ENCODE measurements at regions not wholly inside any gene's neighbourhood (a gene's known extent, or its start where the extent isn't known, plus 50 kb on each side); places are given as distances from the start of the nearest gene placed in this dataset.
A peak's percentile ranks its signal among the peaks of the same experiment; 100 is the strongest.

DNA sequence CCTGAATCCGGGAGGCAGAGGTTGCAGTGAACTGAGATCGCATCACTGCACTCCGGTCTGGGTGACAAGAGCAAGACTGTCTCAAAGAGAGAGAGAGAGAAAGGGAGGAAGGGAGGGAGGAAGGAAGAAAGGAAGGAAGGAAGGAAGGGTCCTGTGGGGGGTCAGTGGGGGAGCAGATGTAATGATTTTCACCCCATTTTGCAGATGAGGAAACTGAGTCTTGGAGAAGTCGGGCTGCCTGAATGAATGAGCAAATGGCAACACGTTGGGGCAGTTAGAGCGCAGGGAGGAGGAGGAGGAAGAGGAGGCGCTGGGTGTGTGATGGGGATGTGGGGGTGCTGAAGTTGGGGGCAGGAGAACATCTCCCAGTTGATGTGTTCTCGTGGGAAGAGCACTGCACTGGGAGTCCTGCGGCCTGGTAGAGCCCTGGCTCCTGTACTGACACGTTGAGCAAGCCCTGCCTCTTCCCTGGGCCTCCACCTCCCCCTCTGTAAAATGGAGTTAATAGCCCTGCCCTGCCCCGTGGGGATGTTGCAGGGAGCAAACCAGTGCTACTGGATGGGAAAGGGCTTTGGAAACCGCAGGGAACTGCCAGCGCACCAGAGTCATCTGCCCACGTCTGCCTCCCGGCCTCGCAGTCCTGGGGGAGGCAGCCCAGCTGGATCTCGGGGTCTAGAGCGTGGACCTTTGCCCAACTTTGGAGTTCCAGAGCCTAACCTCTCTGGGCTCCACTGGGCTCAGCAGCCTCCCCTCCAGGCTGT, 103.2 kb upstream of the CASZ1 start:
- DNase-seq (ENCODE audit: extremely low spot score, unreplicated experiment): no peak
- TF ChIP-seq, protein P1, sequence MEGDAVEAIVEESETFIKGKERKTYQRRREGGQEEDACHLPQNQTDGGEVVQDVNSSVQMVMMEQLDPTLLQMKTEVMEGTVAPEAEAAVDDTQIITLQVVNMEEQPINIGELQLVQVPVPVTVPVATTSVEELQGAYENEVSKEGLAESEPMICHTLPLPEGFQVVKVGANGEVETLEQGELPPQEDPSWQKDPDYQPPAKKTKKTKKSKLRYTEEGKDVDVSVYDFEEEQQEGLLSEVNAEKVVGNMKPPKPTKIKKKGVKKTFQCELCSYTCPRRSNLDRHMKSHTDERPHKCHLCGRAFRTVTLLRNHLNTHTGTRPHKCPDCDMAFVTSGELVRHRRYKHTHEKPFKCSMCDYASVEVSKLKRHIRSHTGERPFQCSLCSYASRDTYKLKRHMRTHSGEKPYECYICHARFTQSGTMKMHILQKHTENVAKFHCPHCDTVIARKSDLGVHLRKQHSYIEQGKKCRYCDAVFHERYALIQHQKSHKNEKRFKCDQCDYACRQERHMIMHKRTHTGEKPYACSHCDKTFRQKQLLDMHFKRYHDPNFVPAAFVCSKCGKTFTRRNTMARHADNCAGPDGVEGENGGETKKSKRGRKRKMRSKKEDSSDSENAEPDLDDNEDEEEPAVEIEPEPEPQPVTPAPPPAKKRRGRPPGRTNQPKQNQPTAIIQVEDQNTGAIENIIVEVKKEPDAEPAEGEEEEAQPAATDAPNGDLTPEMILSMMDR (conservative IDR thresholded peaks at IDR 0.05): no peak
- no peaks in the 10 kb centered on the region for H3K36me3 Mint-ChIP-seq
- H3K27ac Mint-ChIP-seq: peak overlapping the region; percentile 74
- H3K27me3 Mint-ChIP-seq: no peaks in the 10 kb centered on the region
- H3K4me1 Mint-ChIP-seq (ENCODE audit: unreplicated experiment): peaks cover 25% of the 10 kb centered on the region
- no peak overlapping the region for H3K4me3 Mint-ChIP-seq
- H3K9me3 Mint-ChIP-seq: no peaks in the 10 kb centered on the region

DNA sequence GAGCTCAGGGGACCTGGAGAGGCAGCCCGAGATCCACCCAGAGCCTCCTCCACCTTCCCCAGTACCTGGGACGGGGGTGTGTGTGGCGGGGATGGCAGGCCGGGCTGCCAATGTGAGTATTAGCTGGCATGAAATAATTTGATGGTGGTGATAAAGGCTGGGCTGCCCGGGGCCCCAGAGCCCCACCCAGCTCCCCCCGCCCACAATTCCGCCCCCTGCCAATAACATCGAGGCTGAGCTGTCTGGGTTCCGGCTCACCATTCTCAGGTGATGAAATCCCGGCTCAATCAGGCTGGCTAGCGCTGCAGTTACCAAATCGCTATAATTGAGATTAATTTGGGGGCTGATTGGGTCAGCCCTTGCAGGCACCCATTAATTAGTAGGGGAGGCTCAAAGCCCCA, 103.8 kb upstream of the CASZ1 start:
- Mint-ChIP-seq H3K4me3 (no peak overlapping the region), H3K4me1 (ENCODE audit: unreplicated experiment) (peaks cover 31% of the 10 kb centered on the region), H3K36me3 (no peaks in the 10 kb centered on the region), H3K9me3 (no peaks in the 10 kb centered on the region), H3K27me3 (no peaks in the 10 kb centered on the region), H3K27ac (peak overlapping the region; percentile 96)
- TF ChIP-seq, protein P1 (conservative IDR thresholded peaks at IDR 0.05): no peak
- DNase-seq (ENCODE audit: extremely low spot score, unreplicated experiment): no peak

DNA sequence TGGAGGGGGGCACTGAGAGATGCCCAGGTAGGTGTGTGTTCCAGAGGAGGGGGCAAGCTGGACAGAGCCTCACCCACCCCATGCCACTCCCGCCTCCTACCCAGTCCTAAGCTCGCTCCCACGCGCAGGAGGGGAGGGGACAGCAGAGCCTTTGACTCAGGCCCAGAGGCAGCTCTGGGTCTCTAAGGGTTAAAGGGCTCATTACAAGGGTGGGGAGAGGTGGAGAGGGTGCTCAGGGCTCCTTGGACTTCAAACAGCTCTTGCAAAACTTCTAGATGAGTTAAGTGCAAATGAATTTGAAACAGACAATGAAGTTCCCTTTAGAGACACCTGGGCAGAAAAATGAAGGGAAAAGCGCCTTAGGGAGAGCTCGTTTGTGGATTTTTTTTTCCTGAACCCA, 104.2 kb upstream of the CASZ1 start:
- Mint-ChIP-seq H3K27ac (peak overlapping the region; percentile 96), H3K4me3 (peak overlapping the region; percentile 81), H3K27me3 (no peaks in the 10 kb centered on the region), H3K4me1 (ENCODE audit: unreplicated experiment) (peaks cover 34% of the 10 kb centered on the region), H3K9me3 (no peaks in the 10 kb centered on the region), H3K36me3 (no peaks in the 10 kb centered on the region)
- TF ChIP-seq, protein P1 (conservative IDR thresholded peaks at IDR 0.05): no peak
- DNase-seq (ENCODE audit: extremely low spot score, unreplicated experiment): no peak

DNA sequence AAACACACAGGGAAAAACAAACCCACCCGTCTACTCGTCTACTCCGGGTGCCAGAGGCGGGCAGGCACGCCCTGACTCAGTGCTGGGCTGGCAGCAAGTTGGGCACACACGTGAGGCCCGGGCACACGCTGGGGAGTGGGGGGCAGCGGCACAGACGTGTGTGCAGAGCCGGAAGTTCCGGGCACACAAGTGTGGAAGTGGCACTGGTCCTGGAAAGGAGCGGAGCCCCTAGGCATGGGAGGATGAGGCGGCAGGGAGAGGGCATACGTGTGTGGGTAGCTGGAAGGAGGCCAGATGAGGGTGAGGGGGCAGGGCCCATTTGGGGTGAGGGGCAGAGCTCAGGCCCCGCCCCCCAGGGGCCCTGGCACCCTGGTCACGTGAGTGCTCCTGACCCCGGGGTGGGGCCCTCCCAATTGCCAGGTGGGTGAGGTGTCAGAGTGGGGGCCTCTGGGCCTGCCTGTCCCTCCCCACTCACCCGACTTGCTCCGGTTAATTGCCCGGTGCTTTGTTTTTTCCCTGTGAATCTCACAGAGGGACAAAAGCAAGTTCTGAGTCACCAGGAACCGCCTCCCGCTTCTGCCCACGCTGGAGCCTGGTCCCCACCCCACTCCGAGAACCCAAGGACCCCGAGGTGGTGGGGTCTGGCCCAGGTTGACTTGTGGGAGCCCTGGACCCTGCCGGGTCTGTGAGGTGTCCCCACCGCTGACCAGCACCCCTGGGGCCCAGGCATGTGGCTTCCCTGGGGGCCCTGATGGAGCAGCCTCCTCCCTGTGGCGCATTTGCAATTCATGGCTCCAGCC, 104.8 kb upstream of the CASZ1 start:
- peaks cover 34% of the 10 kb centered on the region for H3K4me1 Mint-ChIP-seq (ENCODE audit: unreplicated experiment)
- DNase-seq (ENCODE audit: extremely low spot score, unreplicated experiment): no peak
- H3K36me3 Mint-ChIP-seq: no peaks in the 10 kb centered on the region
- no peaks in the 10 kb centered on the region for H3K27me3 Mint-ChIP-seq
- TF ChIP-seq, protein P1 (conservative IDR thresholded peaks at IDR 0.05): no peak
- H3K9me3 Mint-ChIP-seq: no peaks in the 10 kb centered on the region
- peak overlapping the region; percentile 81 for H3K4me3 Mint-ChIP-seq
- peak overlapping the region; percentile 96 for H3K27ac Mint-ChIP-seq

DNA sequence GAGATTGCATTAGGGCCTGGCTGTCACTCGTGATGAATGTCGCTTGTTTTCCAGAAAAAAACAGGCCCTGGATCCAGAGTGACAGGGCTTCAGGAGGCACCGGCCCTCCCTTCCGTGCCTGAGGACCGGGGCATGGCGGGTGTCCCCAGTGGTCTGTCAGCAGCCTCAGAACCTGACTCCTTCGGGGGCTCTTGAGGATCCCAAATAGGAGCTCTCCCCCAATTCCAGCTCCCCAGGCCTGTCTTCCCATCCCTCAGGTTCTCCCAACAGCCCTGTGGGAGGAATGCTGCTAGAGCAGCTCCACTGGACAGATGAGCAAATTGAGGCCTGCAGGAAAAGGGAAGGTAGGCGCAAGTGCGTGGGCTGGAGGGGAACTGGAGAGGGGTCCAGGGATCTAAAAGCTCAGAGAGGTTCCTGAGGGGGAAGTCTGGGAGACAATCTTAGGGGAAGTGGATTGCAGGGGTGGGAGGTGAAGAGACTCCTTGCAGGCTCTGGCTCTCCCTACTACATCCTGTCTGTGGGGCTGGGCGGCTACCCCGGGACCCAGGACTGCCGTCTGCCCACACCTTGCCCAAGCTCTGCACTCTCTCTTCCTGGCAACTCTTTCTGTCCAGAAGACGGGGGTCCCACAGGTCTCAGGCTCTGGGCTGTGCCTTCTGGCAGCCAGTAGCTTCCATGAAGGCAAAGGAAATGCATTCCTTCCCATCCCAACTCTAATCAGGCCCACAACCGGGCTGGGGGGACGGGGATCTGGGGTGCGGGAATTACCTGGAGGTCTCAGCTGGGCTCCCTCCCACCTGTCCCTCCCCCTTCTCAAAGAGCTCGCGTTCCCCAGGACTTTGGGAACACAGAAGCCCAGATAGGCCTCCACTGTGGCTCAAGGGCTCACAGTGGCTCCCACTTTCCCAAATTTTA, 105.7 kb upstream of the CASZ1 start:
- peak overlapping the region; percentile 43 for H3K27ac Mint-ChIP-seq
- peak overlapping the region; percentile 20 for H3K4me3 Mint-ChIP-seq
- H3K36me3 Mint-ChIP-seq: no peaks in the 10 kb centered on the region
- DNase-seq (ENCODE audit: extremely low spot score, unreplicated experiment): no peak
- peaks cover 37% of the 10 kb centered on the region for H3K4me1 Mint-ChIP-seq (ENCODE audit: unreplicated experiment)
- H3K27me3 Mint-ChIP-seq: peaks cover 5% of the 10 kb centered on the region
- no peaks in the 10 kb centered on the region for H3K9me3 Mint-ChIP-seq
- TF ChIP-seq, protein P1 (conservative IDR thresholded peaks at IDR 0.05): no peak
